Liver (tissue), 3 donors: ENCODE measurements at regions not wholly inside any gene's neighbourhood (a gene's known extent, or its start where the extent isn't known, plus 50 kb on each side); places are given as distances from the start of the nearest gene placed in this dataset.

Experiments used
- HNF4A ChIP-seq, 2 donors: conservative IDR thresholded peaks; 2 replicates each; pipeline ENCODE4 v1.6.1; 2016; ENCODE audit warnings: antibody characterized with exemption in 2 of 2, mild to moderate bottlenecking in 2 of 2
- MAX ChIP-seq: IDR thresholded peaks from 2 replicates; pipeline ENCODE4 v1.6.1; 2016; ENCODE audit warnings: antibody characterized with exemption
- TF ChIP-seq, protein P1 (sequence below): fragments of 150-350 bp; IDR thresholded peaks from 2 replicates; pipeline ENCODE4 v1.5.1; 2017; ENCODE audit warnings: improper control_type of control experiment, low read depth, low read length; ENCODE audit not compliant: missing input control
- donor health status: healthy.
- donor health status: healthy.

DNA sequence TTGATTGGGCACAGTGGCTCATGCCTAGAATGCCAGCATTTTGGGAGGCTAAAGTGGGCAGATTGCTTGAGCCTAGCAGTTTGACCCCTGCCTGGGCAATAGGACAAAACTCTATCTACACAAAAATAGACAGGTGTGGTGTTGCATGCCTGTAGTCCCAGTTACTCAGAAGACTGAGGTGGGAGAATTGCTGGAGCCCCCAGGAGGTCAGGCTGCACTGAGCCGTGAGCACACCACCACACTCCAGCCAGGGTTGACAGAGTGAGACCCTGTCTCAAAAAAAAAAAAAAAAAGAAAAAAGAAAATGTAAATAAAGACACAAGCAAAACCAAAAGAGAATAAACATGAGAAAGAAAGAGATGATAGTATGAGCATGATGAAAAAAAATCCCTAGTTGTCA is 802.4 kb upstream of the ANO3 start:
- TF ChIP-seq, protein P1, sequence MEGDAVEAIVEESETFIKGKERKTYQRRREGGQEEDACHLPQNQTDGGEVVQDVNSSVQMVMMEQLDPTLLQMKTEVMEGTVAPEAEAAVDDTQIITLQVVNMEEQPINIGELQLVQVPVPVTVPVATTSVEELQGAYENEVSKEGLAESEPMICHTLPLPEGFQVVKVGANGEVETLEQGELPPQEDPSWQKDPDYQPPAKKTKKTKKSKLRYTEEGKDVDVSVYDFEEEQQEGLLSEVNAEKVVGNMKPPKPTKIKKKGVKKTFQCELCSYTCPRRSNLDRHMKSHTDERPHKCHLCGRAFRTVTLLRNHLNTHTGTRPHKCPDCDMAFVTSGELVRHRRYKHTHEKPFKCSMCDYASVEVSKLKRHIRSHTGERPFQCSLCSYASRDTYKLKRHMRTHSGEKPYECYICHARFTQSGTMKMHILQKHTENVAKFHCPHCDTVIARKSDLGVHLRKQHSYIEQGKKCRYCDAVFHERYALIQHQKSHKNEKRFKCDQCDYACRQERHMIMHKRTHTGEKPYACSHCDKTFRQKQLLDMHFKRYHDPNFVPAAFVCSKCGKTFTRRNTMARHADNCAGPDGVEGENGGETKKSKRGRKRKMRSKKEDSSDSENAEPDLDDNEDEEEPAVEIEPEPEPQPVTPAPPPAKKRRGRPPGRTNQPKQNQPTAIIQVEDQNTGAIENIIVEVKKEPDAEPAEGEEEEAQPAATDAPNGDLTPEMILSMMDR, result no peak
- TF ChIP-seq HNF4A (conservative IDR thresholded peaks at IDR 0.05) (no peak), MAX (no peak)
